GM12873 (cell line): ENCODE measurements at regions not wholly inside any gene's neighbourhood (a gene's known extent, or its start where the extent isn't known, plus 50 kb on each side); places are given as distances from the start of the nearest gene placed in this dataset.
A peak's percentile ranks its signal among the peaks of the same experiment; 100 is the strongest.

Source experiments
- CTCF ChIP-seq: IDR thresholded peaks from 2 replicates; pipeline ENCODE4 v1.5.1; 2012; ENCODE audit warnings: low read depth, mild to moderate bottlenecking, moderate library complexity, low read length, control low read depth; ENCODE audit not compliant: insufficient read depth; ENCODE audit errors: missing control alignments

- TF ChIP-seq CTCF, result no peak
Observed at GRCh38 chr10:2108496-2108895, 371.2 kb upstream of the ADARB2 start.

DNA sequence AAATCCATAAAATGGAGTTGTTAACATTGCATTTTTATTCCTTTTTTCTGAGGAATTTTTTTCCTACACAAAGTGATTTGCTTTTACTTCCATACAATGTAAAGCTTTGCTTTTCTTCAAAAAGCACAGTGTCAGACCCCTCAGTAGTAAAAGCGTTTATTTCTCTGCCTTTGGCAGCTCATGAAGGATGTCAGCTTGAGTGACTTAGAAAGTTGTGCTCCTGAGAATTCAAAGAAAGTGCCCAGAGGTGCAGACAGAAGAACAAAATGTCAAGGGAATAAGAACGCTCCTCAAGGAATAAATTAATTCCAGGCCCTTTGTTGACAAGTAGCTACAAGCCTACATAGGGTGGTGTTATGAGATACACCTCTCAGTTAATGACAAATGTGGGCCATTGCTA lies 369.3 kb upstream of the ADARB2 start:
- no peak for TF ChIP-seq CTCF

DNA sequence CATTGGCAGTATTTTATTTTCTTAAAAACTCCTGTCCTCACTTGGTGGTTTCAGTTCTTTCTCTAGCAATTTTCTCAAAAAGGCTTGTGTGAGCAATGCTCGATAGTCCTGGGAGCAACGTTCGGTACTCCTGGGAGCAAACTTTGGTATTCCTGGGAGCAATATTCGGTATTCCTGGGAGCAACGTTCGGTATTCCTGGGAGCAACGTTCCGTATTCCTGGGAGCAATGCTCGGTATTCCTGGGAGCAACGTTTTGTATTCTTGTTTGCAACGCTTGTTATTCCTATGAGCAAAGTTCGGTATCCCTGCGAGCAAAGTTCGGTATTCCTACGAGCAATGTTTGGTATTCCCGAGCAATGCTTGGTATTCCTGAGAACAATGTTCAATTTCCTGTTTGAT lies 362.0 kb upstream of the ADARB2 start:
- TF ChIP-seq CTCF, result no peak

DNA sequence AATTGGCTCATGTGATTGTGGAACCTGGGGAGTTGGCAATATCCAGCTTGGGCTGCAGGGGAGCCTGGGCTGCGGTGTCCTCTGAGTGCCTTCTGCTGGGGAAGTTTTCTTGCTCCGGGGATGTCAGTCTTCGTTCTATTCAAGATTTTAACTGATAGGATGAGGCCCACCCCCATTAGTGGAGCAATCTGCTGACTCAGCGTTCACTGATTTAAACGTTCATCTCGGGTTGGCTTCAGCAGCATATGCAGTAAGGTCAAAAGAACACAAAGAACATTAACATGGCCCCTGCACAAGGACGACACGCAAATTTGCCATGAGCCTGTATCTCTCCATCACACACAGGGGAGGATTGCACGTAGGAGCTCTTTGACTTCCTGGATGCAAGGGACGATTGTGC lies 360.6 kb upstream of the ADARB2 start:
- no peak for TF ChIP-seq CTCF

- TF ChIP-seq CTCF, result no peak
Observed at GRCh38 chr10:2094171-2094570, 356.8 kb upstream of the ADARB2 start.

DNA sequence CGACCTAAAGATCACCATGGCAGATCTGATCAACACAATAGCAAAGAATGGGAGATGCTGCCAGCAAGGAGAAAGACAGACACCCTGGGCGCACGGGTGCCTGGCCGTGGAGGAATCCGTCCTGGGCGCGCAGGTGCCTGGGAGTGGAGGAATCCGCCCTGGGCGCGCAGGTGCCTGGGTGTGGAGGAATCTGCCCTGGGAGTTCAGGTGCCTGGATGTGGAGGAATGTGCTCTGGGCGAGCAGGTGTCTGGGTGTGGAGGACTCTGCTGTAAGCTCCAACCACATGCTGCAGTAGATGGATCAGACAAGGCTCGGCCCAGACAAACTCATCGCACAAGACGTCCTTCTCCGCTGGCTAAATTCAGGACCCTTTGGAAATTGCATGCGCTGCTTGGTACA lies 346.3 kb upstream of the ADARB2 start:
- TF ChIP-seq CTCF, result no peak

- TF ChIP-seq CTCF, result peak; percentile 39
Observed at GRCh38 chr10:2081501-2081900, 344.2 kb upstream of the ADARB2 start.
